WTC11 (cell line): ENCODE measurements at regions not wholly inside any gene's neighbourhood (a gene's known extent, or its start where the extent isn't known, plus 50 kb on each side); places are given as distances from the start of the nearest gene placed in this dataset.

ENCODE experiments used
- ATF2 ChIP-seq: sonication (generic); formaldehyde crosslinking; IDR thresholded peaks from 2 replicates; pipeline ENCODE4 v1.8.1; 2022; ENCODE audit warnings: low read depth, missing genetic modification reagents, borderline replicate concordance
- ATF6 ChIP-seq: sonication (generic); formaldehyde crosslinking; IDR thresholded peaks from 2 replicates; pipeline ENCODE4 v1.8.1; 2023; ENCODE audit warnings: mild to moderate bottlenecking, missing genetic modification reagents
- CREB1 ChIP-seq: sonication (generic); formaldehyde crosslinking; IDR thresholded peaks from 2 replicates; pipeline ENCODE4 v1.8.0; 2023; ENCODE audit warnings: mild to moderate bottlenecking, missing genetic modification reagents
- ZNF532 ChIP-seq: fragments of 250-450 bp; sonication (Bioruptor Pico); IDR thresholded peaks from 2 replicates; pipeline ENCODE4 v1.9.0; 2021; ENCODE audit warnings: mild to moderate bottlenecking, borderline replicate concordance
- TF ChIP-seq, protein P1 (sequence below): sonication (generic); formaldehyde crosslinking; IDR thresholded peaks from 2 replicates; pipeline ENCODE4 v1.8.0; 2022; ENCODE audit warnings: mild to moderate bottlenecking, missing genetic modification reagents
- TF ChIP-seq, protein P2 (sequence below): fragments of 200-600 bp; IDR thresholded peaks from 2 replicates; pipeline ENCODE4 v1.8.0; 2022; ENCODE audit warnings: antibody characterized with exemption
- TF ChIP-seq, protein P3 (sequence below): sonication (generic); formaldehyde crosslinking; IDR thresholded peaks from 2 replicates; pipeline ENCODE4 v1.8.1; 2023; ENCODE audit warnings: mild to moderate bottlenecking, missing genetic modification reagents, moderate library complexity

GRCh38 chr16:86232496-86232895 lies 277.8 kb upstream of the FOXF1 start:
- no peak for TF ChIP-seq CREB1 (CRISPR knock-in tag)
- no peak for TF ChIP-seq ATF6 (CRISPR knock-in tag)
- TF ChIP-seq, protein P1, sequence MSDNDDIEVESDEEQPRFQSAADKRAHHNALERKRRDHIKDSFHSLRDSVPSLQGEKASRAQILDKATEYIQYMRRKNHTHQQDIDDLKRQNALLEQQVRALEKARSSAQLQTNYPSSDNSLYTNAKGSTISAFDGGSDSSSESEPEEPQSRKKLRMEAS (CRISPR knock-in tag), result no peak
- TF ChIP-seq, protein P2, sequence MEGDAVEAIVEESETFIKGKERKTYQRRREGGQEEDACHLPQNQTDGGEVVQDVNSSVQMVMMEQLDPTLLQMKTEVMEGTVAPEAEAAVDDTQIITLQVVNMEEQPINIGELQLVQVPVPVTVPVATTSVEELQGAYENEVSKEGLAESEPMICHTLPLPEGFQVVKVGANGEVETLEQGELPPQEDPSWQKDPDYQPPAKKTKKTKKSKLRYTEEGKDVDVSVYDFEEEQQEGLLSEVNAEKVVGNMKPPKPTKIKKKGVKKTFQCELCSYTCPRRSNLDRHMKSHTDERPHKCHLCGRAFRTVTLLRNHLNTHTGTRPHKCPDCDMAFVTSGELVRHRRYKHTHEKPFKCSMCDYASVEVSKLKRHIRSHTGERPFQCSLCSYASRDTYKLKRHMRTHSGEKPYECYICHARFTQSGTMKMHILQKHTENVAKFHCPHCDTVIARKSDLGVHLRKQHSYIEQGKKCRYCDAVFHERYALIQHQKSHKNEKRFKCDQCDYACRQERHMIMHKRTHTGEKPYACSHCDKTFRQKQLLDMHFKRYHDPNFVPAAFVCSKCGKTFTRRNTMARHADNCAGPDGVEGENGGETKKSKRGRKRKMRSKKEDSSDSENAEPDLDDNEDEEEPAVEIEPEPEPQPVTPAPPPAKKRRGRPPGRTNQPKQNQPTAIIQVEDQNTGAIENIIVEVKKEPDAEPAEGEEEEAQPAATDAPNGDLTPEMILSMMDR, result no peak
- TF ChIP-seq ZNF532 (CRISPR knock-in tag), result no peak
- TF ChIP-seq, protein P3, sequence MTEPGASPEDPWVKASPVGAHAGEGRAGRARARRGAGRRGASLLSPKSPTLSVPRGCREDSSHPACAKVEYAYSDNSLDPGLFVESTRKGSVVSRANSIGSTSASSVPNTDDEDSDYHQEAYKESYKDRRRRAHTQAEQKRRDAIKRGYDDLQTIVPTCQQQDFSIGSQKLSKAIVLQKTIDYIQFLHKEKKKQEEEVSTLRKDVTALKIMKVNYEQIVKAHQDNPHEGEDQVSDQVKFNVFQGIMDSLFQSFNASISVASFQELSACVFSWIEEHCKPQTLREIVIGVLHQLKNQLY (CRISPR knock-in tag), result no peak
- no peak for TF ChIP-seq ATF2
